GM19035 (cell line): ENCODE measurements at regions not wholly inside any gene's neighbourhood (a gene's known extent, or its start where the extent isn't known, plus 50 kb on each side); places are given as distances from the start of the nearest gene placed in this dataset.
"Not testable (repeated sequence)": the region's sequence is repeated elsewhere in the genome, so short reads cannot be mapped to it uniquely, and the experiment has no call there.

ENCODE experiments used
- ATAC-seq: cut with Tn5 transposase; IDR thresholded peaks from one replicate; pipeline ENCODE4 v1.9.1; 2021; ENCODE audit not compliant: unreplicated experiment

DNA sequence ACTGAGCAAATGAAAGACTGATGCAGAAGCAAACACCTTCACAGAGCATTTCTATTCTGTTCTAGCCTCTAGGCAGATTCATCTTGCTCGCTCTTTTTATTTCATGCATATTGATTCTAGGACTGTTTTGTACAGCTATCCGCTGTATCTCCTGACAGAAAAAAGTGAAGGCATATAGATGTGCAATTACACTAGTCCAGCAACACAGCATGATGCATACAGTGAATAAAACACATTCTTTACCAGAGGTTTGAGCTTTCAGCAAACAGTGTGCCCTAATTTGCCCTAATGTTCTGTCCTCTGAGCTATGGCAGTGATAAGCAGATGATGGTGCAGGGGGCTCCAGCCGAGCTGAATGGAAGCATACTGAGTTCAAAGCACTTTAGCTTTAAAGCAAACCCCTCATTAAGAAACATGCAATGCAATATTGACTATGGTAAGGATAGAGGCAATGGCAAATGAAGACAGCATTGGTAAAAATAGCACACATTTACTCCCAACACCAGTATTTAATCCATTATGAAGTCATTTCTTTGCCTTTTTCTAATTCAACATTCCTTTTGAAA, 141.2 kb upstream of the RGPD4 start:
- no peak for ATAC-seq

DNA sequence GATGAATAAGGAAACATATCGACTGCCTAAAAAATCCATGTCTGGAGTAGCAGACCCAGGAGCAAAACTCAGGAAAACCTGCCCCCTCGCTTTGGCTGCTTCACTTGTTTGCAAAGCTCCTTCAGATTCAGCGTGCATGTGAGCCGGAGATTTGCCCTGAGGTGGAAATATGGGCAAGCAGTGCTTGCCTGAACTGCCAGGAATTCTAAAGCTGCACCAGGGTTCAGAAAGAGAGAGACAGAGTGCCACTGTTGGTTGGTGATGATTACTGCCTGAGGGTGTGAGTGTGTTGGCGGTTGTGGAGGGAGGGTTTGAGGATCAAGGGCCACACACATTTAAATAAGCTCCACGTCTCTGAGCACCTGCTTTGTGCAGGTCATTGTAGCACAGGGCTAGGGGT, 139.6 kb upstream of the RGPD4 start:
- ATAC-seq = no peak

DNA sequence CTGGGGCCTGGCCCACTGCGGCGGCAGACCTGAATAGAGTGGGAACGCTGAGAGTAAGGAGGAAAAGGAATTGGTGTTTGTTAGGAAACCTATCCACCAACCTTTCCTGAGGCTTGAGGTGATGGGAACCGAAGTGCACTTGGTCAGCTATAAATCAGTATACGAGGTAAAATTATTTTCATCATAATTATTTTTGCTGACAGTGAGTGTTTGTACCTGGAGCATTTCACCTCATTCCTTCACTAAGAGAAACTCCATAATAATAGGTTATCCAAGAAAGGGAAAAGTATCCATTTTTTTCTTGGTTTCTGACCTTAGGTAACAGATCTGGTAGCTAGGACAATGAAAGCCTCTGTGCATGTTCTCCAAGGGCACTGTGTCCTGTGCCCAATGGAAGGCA, 138.6 kb upstream of the RGPD4 start:
- ATAC-seq = no peak

DNA sequence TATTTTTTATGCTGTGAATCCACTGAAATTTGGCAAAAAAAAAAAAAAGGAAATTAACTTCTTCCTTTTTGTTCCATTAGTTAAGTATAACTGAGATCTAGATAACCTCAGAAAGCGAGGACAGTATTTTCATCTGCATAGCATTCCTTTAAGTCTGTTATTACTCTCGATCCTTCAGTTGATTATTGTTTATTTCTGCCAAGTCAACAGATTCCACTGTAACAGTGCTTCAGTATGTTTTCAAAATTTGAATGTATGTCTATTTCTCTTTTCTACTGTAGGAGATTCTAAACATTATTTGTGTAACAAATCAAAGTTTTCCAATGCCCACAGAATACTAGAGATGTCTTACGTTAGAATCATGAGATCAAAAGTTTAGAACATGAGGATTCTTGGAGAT, 133.1 kb upstream of the RGPD4 start:
- ATAC-seq = no peak

DNA sequence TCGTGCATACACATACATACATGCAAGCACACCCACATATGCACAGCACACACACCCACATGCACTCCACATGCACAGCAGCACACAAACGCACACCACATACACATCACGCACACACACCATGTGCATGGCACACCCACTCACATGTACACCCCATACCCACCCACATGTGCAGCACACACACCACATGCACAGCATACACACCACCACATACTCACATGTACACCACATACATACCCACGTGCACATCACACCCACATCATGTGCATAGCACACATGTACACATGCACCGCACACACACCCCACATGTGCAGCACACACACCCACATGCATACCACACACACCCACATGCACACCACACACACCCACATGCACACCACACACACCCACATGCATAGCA, 132.0 kb upstream of the RGPD4 start:
- ATAC-seq = no peak

DNA sequence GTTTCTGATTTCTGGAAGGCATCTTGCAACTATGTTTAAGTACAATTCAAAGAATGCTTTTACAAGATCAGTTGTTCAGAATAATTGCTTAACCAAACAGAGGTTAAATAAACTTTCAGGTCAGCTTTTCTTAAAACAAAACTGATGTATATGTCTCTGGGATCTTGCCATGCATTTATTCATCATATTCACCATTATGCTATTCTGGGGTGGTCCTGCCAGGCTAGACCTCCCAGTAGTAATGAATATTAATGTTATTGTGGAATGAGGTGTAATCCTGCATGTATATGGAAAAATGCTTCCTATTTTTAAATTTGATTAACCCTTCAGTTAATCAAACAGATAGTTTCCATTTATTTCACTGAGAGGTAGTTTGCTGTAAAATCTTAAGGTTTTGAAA, 129.3 kb upstream of the RGPD4 start:
- ATAC-seq = no peak

DNA sequence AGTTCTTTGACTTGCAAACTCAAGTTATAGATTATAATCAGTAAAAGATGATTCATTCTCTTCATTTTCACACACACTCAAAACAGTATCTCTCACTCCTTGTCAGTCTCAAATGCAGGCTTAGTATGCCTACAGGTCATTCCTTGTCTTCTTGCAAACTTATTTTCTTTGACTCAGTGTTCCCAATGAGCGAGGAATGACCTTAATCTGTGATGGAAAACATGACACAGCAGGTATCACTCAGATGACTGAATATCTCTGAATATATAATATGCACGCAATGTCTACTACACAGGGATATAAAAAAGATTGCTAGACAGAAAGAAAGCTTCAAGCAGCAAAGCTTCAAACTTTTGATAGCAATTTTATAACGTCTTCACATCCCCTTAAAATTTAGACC, 127.8 kb upstream of the RGPD4 start:
- no peak for ATAC-seq

DNA sequence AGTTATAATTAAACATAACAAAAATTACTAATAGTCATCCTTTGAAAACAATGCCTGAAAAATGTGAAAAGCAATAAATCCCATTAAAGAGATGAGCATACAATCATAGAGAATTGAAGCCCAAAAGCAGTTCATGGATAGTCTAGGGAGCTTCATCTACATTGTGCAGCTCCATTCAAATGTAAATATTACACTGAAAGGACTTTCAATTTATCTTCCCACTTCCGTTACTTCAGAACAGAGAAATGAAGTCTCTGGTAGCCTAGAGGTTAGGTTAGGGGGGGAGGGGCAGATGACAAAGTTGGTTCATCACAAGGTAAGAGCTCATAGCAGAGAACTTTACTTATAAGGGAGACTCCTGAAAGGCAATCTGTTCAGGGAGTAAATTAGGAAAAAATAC, 126.6 kb upstream of the RGPD4 start:
- no peak for ATAC-seq

DNA sequence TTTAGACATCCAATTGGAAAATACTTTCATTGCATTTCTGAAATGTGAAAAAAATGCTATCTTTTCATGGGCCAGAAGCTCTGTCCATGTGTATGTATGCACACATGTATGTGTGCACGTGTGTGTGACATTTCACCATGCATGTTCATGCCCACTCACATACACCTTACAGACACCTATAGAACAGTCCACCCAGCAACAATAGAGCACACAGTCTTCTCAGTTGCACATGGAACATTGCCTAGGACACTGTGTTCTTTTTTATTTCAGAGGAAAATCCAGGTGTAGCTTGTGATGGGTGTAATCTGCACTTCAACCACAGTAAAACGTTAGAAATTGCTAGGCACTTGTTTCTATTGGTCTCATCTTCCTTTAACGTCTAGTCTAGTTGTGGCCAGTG, 114.8 kb upstream of the RGPD4 start:
- no peak for ATAC-seq

DNA sequence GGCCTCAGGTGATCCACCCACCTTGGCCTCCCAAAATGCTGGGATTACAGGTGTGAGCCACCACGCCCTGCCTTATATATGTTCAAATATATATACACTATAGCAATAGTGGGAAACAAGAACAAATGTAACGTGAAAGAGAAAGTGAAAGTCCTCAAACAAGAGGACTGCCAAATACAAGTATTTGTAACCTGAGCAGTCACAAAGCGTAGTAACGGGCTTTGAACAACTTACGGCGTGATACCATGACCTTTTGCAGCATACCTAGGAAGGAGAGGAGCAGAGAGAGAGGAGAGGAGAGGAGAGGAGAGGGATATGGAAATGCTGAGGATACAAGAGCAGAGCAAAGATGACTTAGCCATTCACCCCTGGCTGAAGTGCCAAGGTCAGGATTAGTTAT, 113.8 kb upstream of the RGPD4 start:
- peak; percentile 82 for ATAC-seq

DNA sequence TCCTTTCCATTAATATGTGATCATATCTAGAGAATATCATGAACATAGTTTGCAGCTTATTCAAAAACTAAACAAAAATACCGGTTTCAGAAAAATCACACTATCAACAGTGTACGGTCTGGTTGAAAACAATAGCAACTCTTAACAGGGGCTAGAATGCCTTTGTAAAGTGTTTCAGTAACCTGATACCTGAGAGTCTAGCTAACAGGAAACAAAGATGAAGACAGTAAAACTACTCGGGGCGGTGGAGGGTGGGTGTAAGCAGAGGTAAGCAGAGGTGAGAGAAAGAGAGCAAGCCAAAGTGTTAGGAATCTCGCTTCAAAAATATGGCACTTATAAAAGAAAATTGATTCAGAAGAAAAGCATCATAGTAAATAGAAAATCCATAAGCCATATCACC, 109.0 kb upstream of the RGPD4 start:
- no peak for ATAC-seq

DNA sequence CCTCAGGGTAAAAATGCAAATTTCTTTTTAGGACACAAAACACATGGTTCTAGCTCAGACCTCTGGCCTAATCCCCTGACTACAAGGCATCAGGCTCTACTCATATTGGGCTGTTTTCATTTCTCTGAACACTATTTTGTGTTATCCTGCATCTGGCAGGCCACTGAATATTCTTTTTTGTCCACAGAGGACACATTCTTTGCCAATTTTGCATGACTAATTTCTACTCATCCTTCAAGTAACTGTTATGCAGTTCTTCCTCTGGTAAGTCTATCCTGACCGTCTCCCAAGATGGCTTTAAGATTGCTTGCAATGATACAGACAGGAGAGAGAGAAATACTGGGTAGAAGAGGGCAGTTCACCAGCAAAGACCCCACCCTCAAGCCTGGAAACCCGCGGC, 107.6 kb upstream of the RGPD4 start:
- no peak for ATAC-seq

DNA sequence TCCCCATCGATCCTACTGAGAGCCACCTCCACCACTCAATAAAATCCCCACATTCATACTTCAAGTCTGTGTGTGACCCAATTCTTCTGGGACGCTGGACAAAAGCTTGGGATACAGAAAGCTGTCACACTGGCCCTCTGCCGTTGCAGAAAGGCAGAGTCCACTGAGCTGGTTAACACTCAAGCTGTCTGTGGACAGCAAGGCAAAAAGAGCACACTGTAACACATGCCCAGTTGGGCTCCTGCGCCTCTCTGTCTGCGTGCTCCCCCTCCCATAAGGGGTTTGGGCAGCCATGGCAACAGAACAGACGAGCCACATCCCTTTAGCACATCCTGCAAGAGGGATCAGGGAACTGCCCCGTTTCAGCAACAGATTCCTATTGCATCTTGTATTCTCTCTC, 106.9 kb upstream of the RGPD4 start:
- no peak for ATAC-seq

DNA sequence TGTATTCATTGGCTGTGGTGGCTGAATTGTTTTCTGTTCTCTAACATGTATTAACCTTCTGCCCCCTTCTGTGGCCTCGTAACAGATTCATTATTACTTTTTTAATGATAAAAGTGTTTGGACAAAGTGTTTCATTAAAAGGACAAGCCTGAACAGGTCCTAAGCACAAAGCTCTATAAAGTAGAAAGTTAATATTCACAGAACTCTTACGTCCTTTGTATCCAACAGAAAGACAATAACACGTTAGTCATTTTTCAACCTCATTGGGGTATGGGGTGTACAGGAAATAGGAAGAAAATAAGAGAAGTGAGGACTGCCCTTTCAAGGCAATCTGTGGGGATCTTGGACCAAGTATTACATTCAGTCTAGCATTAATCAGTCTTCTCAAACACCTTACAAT, 105.5 kb upstream of the RGPD4 start:
- no peak for ATAC-seq

DNA sequence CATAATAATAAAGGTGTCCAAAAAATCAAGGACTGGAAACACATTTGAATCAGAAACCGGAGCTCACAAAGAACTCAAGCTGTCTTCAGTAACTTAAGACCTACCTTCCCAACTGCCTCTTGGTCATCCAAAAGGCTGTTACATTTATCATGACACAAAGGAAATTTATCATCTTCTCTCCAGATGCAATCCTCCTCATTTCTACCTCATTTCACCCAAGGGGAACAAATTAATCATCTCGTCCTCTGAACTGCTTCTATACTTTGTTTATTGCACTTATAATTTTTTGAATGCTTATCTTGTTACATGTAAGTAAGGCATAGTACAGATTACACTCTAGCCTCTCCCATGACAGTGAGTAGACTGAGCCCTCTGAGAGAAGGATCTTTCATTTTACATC, 105.1 kb upstream of the RGPD4 start:
- no peak for ATAC-seq

DNA sequence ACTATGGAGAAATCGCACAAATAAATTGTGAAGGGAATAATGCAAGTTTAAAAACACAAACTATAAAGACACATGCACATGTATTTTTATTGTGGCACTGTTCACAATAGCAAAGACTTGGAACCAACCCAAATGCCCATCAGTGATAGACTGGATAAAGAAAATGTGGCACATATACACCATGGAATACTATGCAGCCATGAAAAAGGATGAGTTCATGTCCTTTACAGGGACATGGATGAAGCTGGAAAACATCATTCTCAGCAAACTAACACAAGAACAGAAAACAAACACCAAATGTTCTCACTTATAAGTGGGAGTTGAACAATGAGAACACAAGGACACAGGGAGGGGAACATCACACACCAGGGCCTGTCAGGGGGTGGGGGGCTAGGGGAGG, 100.9 kb upstream of the RGPD4 start:
- ATAC-seq = not testable (repeated sequence)

DNA sequence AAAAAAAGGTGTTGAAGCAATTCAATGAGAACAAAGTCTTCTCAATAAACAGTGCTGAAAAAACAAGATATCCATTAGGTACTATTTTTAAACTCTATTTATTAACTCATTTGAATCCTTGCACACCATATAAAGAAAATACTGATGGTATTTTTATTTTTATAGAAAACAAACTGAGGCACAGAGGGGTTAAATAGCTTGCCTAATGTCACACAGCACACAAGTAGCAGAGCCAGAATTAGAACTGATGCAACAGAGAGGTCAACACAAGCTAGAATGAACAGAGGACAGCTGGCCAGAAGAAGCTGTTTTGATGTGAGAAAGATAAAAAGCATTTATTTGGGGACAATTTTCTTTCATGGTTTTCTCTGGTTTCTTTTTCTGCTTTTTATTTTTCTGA, 99.4 kb upstream of the RGPD4 start:
- no peak for ATAC-seq

DNA sequence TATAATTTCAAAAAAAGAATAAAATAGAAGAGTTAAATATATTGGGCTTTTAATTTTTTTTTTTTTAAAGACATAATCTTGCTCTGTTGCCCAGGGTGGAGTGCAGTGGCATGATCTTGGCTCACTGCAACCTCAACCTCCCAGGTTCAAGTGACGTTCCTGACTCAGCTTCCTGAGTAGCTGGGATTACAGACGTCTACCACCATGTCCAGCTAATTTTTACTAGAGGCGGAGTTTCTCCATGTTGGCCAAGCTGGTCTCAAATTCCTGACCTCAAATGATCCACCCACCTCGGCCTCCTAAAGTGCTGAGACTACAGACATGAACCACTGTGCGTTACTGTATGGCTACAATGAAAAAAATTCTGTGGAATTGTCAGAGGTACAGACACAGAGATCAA, 98.1 kb upstream of the RGPD4 start:
- no peak for ATAC-seq

DNA sequence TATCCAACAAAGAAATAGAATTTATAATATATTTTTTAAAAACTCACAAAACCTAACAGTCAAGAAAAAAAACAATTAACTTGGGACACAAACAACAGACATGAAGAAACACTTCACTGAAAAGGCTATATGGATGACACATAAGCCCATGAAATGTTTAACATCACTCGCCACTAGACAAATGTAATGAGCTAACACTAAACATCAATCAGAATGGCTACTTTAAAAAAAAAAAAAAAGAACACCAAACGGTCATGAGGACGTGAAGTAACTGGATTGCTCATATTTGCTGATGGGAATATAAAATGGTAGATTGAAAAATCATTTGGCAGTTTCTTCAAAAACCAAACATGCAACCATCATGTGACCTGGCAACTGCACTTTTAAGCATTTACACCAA, 97.3 kb upstream of the RGPD4 start:
- ATAC-seq = no peak

DNA sequence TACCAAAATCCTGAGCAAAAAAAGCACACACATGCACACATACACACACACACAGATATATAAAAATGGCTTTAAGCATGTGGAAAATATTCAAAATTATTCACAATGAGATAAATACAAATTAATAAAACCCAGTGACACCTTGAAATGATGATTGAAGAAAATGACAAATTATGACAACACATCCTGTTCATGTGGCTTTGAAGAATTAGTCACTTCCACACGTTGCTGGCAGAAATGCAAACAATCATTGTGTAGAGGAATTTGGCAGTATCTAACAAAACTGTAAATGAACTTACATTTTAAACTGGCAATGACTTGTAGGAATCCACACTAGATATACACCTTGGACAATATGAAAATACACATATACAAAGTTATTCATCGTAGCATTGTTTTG, 95.8 kb upstream of the RGPD4 start:
- no peak for ATAC-seq

DNA sequence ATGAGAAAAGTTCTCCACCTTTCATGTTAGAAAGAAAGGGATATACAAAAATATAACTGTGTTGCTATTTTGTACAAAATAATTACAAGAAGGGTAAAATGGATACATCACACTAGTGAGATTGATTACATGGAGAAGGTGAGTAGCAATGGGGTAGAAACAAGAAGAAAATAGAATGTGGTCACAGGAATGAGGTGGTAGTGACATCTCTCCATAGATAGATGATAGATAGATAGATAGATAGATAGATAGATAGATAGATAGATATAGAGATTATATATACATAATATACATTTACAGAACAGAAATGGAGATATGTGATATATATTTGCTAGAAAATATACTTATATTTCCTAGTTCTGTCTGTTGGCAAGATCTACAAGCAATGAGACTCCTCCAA, 95.3 kb upstream of the RGPD4 start:
- ATAC-seq = no peak

DNA sequence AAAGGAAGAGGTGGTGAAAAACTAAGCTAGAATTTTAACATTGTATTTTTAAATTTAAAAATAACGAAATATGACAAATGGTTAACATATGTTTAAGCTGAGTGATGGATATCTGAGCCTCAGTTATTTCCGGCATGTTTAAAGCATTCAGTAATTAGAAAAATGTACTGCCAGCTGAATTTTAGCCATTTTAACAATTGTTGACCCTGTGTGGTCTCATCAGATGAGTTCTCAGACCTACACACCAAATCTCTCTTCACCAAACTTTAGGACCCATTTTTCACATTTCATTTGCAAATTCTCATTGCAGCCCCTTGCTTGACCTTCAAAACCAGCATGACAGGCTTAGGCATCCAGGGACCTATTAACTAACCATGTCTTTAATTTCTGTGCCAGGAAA, 91.5 kb upstream of the RGPD4 start:
- no peak for ATAC-seq

DNA sequence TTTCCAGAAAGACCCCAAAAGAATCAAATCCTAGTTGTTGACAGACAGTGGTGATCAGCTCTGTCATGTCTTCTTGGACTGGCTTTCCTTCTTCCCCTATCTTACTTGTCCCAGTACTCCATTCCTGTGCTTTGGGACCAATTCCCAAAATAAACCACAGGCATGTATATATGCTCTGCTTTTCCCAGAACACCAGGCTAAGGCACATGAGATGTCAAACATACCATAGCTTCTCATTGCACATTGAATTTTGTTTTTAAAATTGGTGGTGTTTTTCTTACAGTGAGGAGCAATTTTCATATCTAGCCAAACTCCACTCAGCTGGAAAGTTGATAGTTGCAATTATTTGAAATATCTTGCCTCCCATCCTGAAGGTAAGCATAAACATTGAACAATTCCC, 88.9 kb upstream of the RGPD4 start:
- ATAC-seq = no peak

DNA sequence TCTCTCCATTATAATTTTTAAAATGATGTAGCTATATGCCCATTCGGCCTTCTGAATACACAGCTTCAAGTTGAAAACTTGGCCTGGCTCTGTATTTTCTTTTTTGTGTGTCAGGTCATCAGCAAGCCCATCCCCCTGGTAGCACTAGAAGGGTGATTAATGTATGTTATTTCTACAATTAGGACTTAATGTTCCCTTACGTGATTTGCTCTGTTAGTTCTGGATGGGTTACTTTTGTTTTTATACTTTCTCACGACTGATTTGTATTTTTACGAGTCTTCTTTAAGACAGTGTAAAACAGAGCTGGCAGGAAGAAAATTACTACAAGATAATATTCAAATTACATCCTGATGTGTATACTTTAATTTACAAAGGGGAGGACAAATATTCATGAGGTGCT, 88.4 kb upstream of the RGPD4 start:
- ATAC-seq = no peak
